GM21529 (cell line): ENCODE measurements at regions not wholly inside any gene's neighbourhood (a gene's known extent, or its start where the extent isn't known, plus 50 kb on each side); places are given as distances from the start of the nearest gene placed in this dataset.
"Not testable (repeated sequence)": the region's sequence is repeated elsewhere in the genome, so short reads cannot be mapped to it uniquely, and the experiment has no call there.

Experiments used
- ATAC-seq: cut with Tn5 transposase; IDR thresholded peaks from one replicate; pipeline ENCODE4 v1.9.1; 2021; ENCODE audit not compliant: unreplicated experiment

GRCh38 chr15:30755036-30755687, 129.2 kb downstream of the ARHGAP11B start:
- peak; percentile 74 for ATAC-seq

- ATAC-seq = not testable (repeated sequence)
Observed at GRCh38 chr15:30760633-30761032, 134.7 kb downstream of the ARHGAP11B start.

GRCh38 chr15:30761365-30761764, 135.4 kb downstream of the ARHGAP11B start:
- ATAC-seq = not testable (repeated sequence)

GRCh38 chr15:30769390-30770124, 134.2 kb upstream of the FAN1 start:
- ATAC-seq = not testable (repeated sequence)

GRCh38 chr15:30770759-30771158, 133.0 kb upstream of the FAN1 start:
- ATAC-seq = no peak

- ATAC-seq = no peak
Observed at GRCh38 chr15:30783019-30783418, 120.7 kb upstream of the FAN1 start.

- no peak for ATAC-seq
Observed at GRCh38 chr15:30788595-30788994, 115.1 kb upstream of the FAN1 start.

GRCh38 chr15:30791239-30792175, 112.2 kb upstream of the FAN1 start:
- ATAC-seq = no peak

- ATAC-seq = not testable (repeated sequence)
Observed at GRCh38 chr15:30792843-30793242, 110.9 kb upstream of the FAN1 start.

GRCh38 chr15:30794388-30794787, 109.3 kb upstream of the FAN1 start:
- no peak for ATAC-seq

- not testable (repeated sequence) for ATAC-seq
Observed at GRCh38 chr15:30799565-30799964, 104.2 kb upstream of the FAN1 start.

- not testable (repeated sequence) for ATAC-seq
Observed at GRCh38 chr15:30801140-30801895, 102.4 kb upstream of the FAN1 start.

GRCh38 chr15:30802001-30802400, 101.7 kb upstream of the FAN1 start:
- ATAC-seq = not testable (repeated sequence)

GRCh38 chr15:30803703-30804102, 100.0 kb upstream of the FAN1 start:
- ATAC-seq = not testable (repeated sequence)

GRCh38 chr15:30816430-30816829, 87.3 kb upstream of the FAN1 start:
- ATAC-seq = no peak

- peak; percentile 97 for ATAC-seq
Observed at GRCh38 chr15:30823068-30823813, 80.5 kb upstream of the FAN1 start.

- no peak for ATAC-seq
Observed at GRCh38 chr15:30824518-30825195, 79.1 kb upstream of the FAN1 start.

- ATAC-seq = no peak
Observed at GRCh38 chr15:30827625-30828303, 76.0 kb upstream of the FAN1 start.

- ATAC-seq = not testable (repeated sequence)
Observed at GRCh38 chr15:30828304-30828639, 75.4 kb upstream of the FAN1 start.
